H1 (cell line): ENCODE measurements at regions not wholly inside any gene's neighbourhood (a gene's known extent, or its start where the extent isn't known, plus 50 kb on each side); places are given as distances from the start of the nearest gene placed in this dataset.

ENCODE experiments used
- CTCF ChIA-PET: fragments of 300-600 bp; sonication (Branson Sonifier 250); formaldehyde crosslinking; loops from one replicate; lab custom pipeline; 2021; ENCODE audit not compliant: partially characterized antibody; lab: Charles Lee
- POLR2A ChIA-PET: fragments of 300-600 bp; sonication (Branson Sonifier 250); formaldehyde crosslinking; loops from one replicate; lab custom pipeline; 2021; ENCODE audit warnings: inconsistent platforms; ENCODE audit not compliant: partially characterized antibody; lab: Charles Lee
- DNase-seq, 2 experiments: peaks; one replicate each; pipeline versions ENCODE4 v3.0.0 to v3.0.0-alpha.2; 2010 to 2022; ENCODE audit warnings: low spot score in 2 of 2, low read depth in 1 of 2, mixed read lengths in 1 of 2
- FAIRE-seq: peaks from 2 replicates; lab custom pipeline; 2011; peaks lifted over from hg19 to GRCh38; lab: Jason Lieb, UNC
- H2AFZ ChIP-seq: 2 replicates; pipeline ENCODE4 v1.8.1; 2012; ENCODE audit warnings: low read length, inconsistent platforms
- H2AK5ac ChIP-seq: 2 replicates; pipeline ENCODE4 v1.6.1; 2013; ENCODE audit warnings: low read depth, low read length
- H2BK120ac ChIP-seq: replicated peaks from 2 replicates; pipeline ENCODE3; 2013; ENCODE audit warnings: low read depth, low read length, inconsistent platforms
- H2BK12ac ChIP-seq: 2 replicates; pipeline ENCODE4 v1.6.1; 2013; ENCODE audit warnings: low read depth, low read length
- H2BK15ac ChIP-seq: 2 replicates; pipeline ENCODE4 v1.6.1; 2013; ENCODE audit warnings: low read length
- H2BK20ac ChIP-seq: 2 replicates; pipeline ENCODE4 v1.6.1; 2013; ENCODE audit warnings: low read length
- H2BK5ac ChIP-seq: 2 replicates; pipeline ENCODE4 v1.6.1; 2013; ENCODE audit warnings: low read depth, low read length
- H3K14ac ChIP-seq: 2 replicates; pipeline ENCODE4 v1.6.1; 2013; ENCODE audit warnings: inconsistent platforms; ENCODE audit not compliant: insufficient read length
- H3K18ac ChIP-seq: 2 replicates; pipeline ENCODE4 v1.6.1; 2013; ENCODE audit warnings: low read length; ENCODE audit errors: extremely low read depth
- H3K23ac ChIP-seq: 2 replicates; pipeline ENCODE4 v1.6.1; 2013; ENCODE audit warnings: inconsistent platforms; ENCODE audit not compliant: insufficient read length
- H3K23me2 ChIP-seq: 2 replicates; pipeline ENCODE4 v1.6.1; 2013; ENCODE audit warnings: low read depth, low read length
- H3K27ac ChIP-seq: 2 replicates; pipeline ENCODE4 v1.6.1; 2011; ENCODE audit warnings: low read depth, low read length, inconsistent platforms
- H3K27me3 ChIP-seq, 4 experiments: replicated peaks in 1 of 4; 1 replicate in 1 of 4; 2 replicates in 3 of 4; pipeline versions ENCODE4 v1.6.1 to v1.8.1; 2011 to 2013; ENCODE audit warnings: low read length in 3 of 4, mild to moderate bottlenecking in 3 of 4, inconsistent platforms in 2 of 4, mixed read lengths in 2 of 4, moderate library complexity in 1 of 4; ENCODE audit not compliant: control insufficient read depth in 3 of 4, insufficient read depth in 3 of 4; ENCODE audit errors: extremely low read depth in 1 of 4
- H3K36me3 ChIP-seq, 4 experiments: 2 replicates each; pipeline versions ENCODE4 v1.6.1 to v1.8.1; 2011 to 2013; ENCODE audit warnings: mild to moderate bottlenecking in 4 of 4, low read length in 3 of 4, moderate library complexity in 2 of 4, control low read depth in 1 of 4, inconsistent platforms in 1 of 4; ENCODE audit not compliant: insufficient read depth in 4 of 4, control insufficient read depth in 2 of 4
- H3K4ac ChIP-seq: replicated peaks from 2 replicates; pipeline ENCODE3; 2013; ENCODE audit warnings: low read length, low read depth, mixed read lengths, inconsistent platforms; ENCODE audit not compliant: insufficient read length
- H3K4me1 ChIP-seq, 4 experiments: replicated peaks in 1 of 4; 1 replicate in 1 of 4; 2 replicates in 3 of 4; pipeline versions ENCODE4 v1.6.1 to v1.8.1; 2011 to 2013; ENCODE audit warnings: low read length in 3 of 4, inconsistent platforms in 2 of 4, mixed read lengths in 1 of 4; ENCODE audit not compliant: insufficient read depth in 4 of 4, control insufficient read depth in 3 of 4
- H3K4me2 ChIP-seq, 2 experiments: 2 replicates each; pipeline versions ENCODE4 v1.6.1 to v1.8.1; 2011 to 2013; ENCODE audit warnings: low read depth in 2 of 2, low read length in 2 of 2, control low read depth in 1 of 2, inconsistent platforms in 1 of 2, mild to moderate bottlenecking in 1 of 2; ENCODE audit not compliant: insufficient read depth in 1 of 2
- H3K4me3 ChIP-seq, 4 experiments: fragments of 200-600, 300-600 bp in 1 of 4; sonication (generic), shearing (Covaris generic), sonication (Bioruptor Twin) in 1 of 4; 2 replicates each; pipeline versions ENCODE4 v1.5.1 to v1.8.1; 2011 to 2016; ENCODE audit warnings: low read length in 4 of 4, low read depth in 3 of 4, control low read depth in 2 of 4, inconsistent platforms in 2 of 4, mild to moderate bottlenecking in 2 of 4, mixed read lengths in 1 of 4, moderate library complexity in 1 of 4; ENCODE audit not compliant: insufficient read depth in 2 of 4; ENCODE audit errors: extremely low read depth in 1 of 4
- H3K56ac ChIP-seq: replicated peaks from 2 replicates; pipeline ENCODE3; 2013; ENCODE audit warnings: low read depth, mild to moderate bottlenecking, mixed read lengths, low read length, inconsistent platforms; ENCODE audit not compliant: insufficient read length
- H3K79me1 ChIP-seq: 2 replicates; pipeline ENCODE4 v1.6.1; 2013; ENCODE audit warnings: low read depth, low read length, control low read depth
- H3K79me2 ChIP-seq, 2 experiments: 2 replicates each; pipeline versions ENCODE4 v1.6.1 to v1.8.1; 2012 to 2013; ENCODE audit warnings: low read length in 2 of 2, mild to moderate bottlenecking in 2 of 2, inconsistent platforms in 1 of 2; ENCODE audit not compliant: insufficient read depth in 2 of 2, control insufficient read depth in 1 of 2
- H3K9ac ChIP-seq, 4 experiments: replicated peaks in 1 of 4; 1 replicate in 1 of 4; 2 replicates in 3 of 4; pipeline versions ENCODE4 v1.6.1 to v1.8.1; 2011 to 2013; ENCODE audit warnings: low read depth in 3 of 4, low read length in 3 of 4, control low read depth in 2 of 4, mild to moderate bottlenecking in 2 of 4, moderate library complexity in 2 of 4, inconsistent platforms in 1 of 4; ENCODE audit errors: extremely low read depth in 1 of 4
- H3K9me3 ChIP-seq, 2 experiments: 2 replicates each; pipeline versions ENCODE4 v1.6.1 to v1.8.1; 2012 to 2013; ENCODE audit warnings: mild to moderate bottlenecking in 2 of 2, moderate library complexity in 2 of 2, control low read depth in 1 of 2, inconsistent platforms in 1 of 2, low read depth in 1 of 2, low read length in 1 of 2, mixed read lengths in 1 of 2; ENCODE audit not compliant: insufficient read depth in 2 of 2
- H4K20me1 ChIP-seq, 2 experiments: replicated peaks in 1 of 2; 2 replicates each; pipeline versions ENCODE3 to v1.8.1; 2011 to 2013; ENCODE audit warnings: inconsistent platforms in 2 of 2, low read length in 2 of 2, mild to moderate bottlenecking in 1 of 2; ENCODE audit not compliant: insufficient read depth in 2 of 2, control insufficient read depth in 1 of 2
- H4K5ac ChIP-seq: 2 replicates; pipeline ENCODE4 v1.6.1; 2013; ENCODE audit warnings: low read length, low read depth, mixed read lengths, inconsistent platforms; ENCODE audit not compliant: insufficient read length
- H4K8ac ChIP-seq: 2 replicates; pipeline ENCODE4 v1.8.0; 2013; ENCODE audit warnings: mild to moderate bottlenecking, moderate library complexity, low read length, inconsistent platforms; ENCODE audit not compliant: insufficient read depth; ENCODE audit errors: extremely low read depth
- H4K91ac ChIP-seq: replicated peaks from 2 replicates; pipeline ENCODE3; 2013; ENCODE audit warnings: low read length, mixed read lengths, inconsistent platforms; ENCODE audit not compliant: insufficient read length
- CBX5 ChIP-seq: fragments of 300-800, 300-1000 bp; sonication (generic); IDR thresholded peaks from 2 replicates; pipeline ENCODE4 v1.7.1; 2016; ENCODE audit warnings: antibody characterized with exemption, low read length, low read depth
- CBX8 ChIP-seq: fragments of 300-800, 300-1000 bp; sonication (generic); IDR thresholded peaks from 2 replicates; pipeline ENCODE4 v1.7.1; 2016; ENCODE audit warnings: low read depth, low read length, borderline replicate concordance
- CREB1 ChIP-seq: IDR thresholded peaks from 2 replicates; pipeline ENCODE4 v1.6.1; 2012; ENCODE audit warnings: inconsistent platforms
- CTBP2 ChIP-seq: IDR thresholded peaks from 2 replicates; pipeline ENCODE4 v1.7.0; 2011; ENCODE audit warnings: borderline replicate concordance, mild to moderate bottlenecking, moderate library complexity, mixed read lengths, low read length; ENCODE audit not compliant: insufficient read depth, insufficient read length
- HDAC6 ChIP-seq: IDR thresholded peaks from one replicate; pipeline ENCODE4 v1.7.1; 2012; ENCODE audit warnings: low read depth, mild to moderate bottlenecking, inconsistent platforms, low read length, moderate library complexity
- KDM5A ChIP-seq: fragments of 200-600 bp; IDR thresholded peaks from 2 replicates; pipeline ENCODE4 v1.7.1; 2012; ENCODE audit warnings: mild to moderate bottlenecking, low read length, inconsistent platforms, mixed read lengths
- NANOG ChIP-seq: IDR thresholded peaks from 2 replicates; pipeline ENCODE4 v1.6.1; 2011; ENCODE audit warnings: low read length, low read depth, mild to moderate bottlenecking, inconsistent platforms; ENCODE audit not compliant: insufficient read depth, poor library complexity, severe bottlenecking
- NRF1 ChIP-seq: IDR thresholded peaks from 2 replicates; pipeline ENCODE4 v1.6.1; 2011; ENCODE audit warnings: mild to moderate bottlenecking, low read depth, low read length, improper control_type of control experiment
- PHF8 ChIP-seq: fragments of 200-600 bp; sonication (generic); conservative IDR thresholded peaks from 2 replicates; pipeline ENCODE4 v1.7.1; 2012; ENCODE audit warnings: low read depth, mild to moderate bottlenecking, inconsistent platforms, low read length, moderate library complexity
- SIN3A ChIP-seq, 2 experiments: IDR thresholded peaks in 1 of 2; conservative IDR thresholded peaks in 1 of 2; 2 replicates each; pipeline ENCODE4 v1.6.1; 2011 to 2012; ENCODE audit warnings: low read length in 2 of 2, improper control_type of control experiment in 1 of 2, low read depth in 1 of 2, mild to moderate bottlenecking in 1 of 2
- SUZ12 ChIP-seq: fragments of 200-600 bp; sonication (generic); IDR thresholded peaks from 2 replicates; pipeline ENCODE4 v1.6.1; 2012; ENCODE audit warnings: mild to moderate bottlenecking, inconsistent platforms, low read length, moderate library complexity, mixed read lengths
- TAF7 ChIP-seq: optimal IDR thresholded peaks from 2 replicates; pipeline ENCODE3; 2011; ENCODE audit warnings: low read depth, mild to moderate bottlenecking, inconsistent platforms, low read length, moderate library complexity, borderline replicate concordance
- TBP ChIP-seq: IDR thresholded peaks from 2 replicates; pipeline ENCODE4 v1.6.1; 2011; ENCODE audit warnings: low read depth, low read length, improper control_type of control experiment
- TEAD4 ChIP-seq: IDR thresholded peaks from 2 replicates; pipeline ENCODE4 v1.6.1; 2012; ENCODE audit warnings: low read depth, low read length, inconsistent platforms, mixed read lengths
- WGBS, 2 experiments: shearing (Covaris generic) in 1 of 2; methylation state at CpG; one replicate each; pipeline versions ENCODE4 v1.1.6 to v1.1.7; 2013 to 2015; ENCODE audit warnings: low lambda C conversion rate in 2 of 2, mixed read lengths in 2 of 2, inconsistent platforms in 1 of 2, low coverage in 1 of 2, missing lambda C conversion rate in 1 of 2; ENCODE audit not compliant: insufficient replicate concordance in 2 of 2, insufficient coverage in 1 of 2, insufficient read length in 1 of 2; ENCODE audit errors: extremely low coverage in 1 of 2, missing lambda C conversion rate in 1 of 2; 5-methylcytosine and 5-hydroxymethylcytosine counted together

DNA sequence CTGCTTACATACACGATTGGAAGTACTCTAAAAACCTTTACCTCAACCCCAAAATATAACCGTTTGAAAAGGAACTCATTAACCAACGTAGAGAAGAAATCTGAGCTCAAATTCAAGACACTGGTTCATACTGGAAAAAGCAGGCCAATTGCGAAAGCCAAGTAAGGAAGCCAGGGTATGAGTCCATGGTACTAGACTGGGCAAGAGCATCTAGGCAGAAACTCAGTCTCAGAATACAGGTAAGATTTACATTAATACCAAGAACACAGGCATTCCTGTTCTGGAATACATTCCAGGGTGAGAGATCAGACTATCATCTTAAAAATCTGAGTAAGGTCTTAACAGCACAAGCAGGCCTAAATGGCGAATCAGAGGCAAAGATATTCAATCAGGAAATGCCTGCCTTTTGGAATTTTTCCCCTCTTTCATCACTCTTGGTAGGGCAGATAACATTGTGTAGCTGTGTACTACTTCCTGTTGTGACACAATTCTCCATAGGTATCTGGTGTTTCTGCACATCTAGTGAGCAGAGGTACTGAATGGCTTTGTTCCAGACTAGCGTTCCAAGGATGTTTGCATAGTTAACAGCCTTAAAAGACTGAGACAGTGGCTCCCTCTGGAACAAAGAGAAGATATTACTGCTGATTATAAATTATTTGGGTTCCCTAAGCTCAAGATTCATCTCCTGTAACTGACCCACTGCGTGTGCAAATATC is 311.3 kb downstream of the PCDH19 start:
- Histone ChIP-seq H3K36me3 (no peaks in the 10 kb centered on the region), H3K23me2 (no peaks in the 10 kb centered on the region), H3K23ac (no peak overlapping the region), H3K4ac (no peak overlapping the region), H4K20me1 (no peaks in the 10 kb centered on the region), H2BK5ac (no peak overlapping the region), H2BK15ac (no peak overlapping the region), H4K5ac (no peak overlapping the region), H3K9me3 (no peaks in the 10 kb centered on the region), H3K56ac (no peak overlapping the region), H3K4me2 (no peak overlapping the region), H3K79me2 (no peaks in the 10 kb centered on the region), H3K27ac (no peak overlapping the region), H3K4me3 (no peak overlapping the region), H3K27me3 (no peaks in the 10 kb centered on the region), H2BK120ac (no peak overlapping the region), H4K8ac (no peak overlapping the region), H2BK12ac (no peak overlapping the region), H4K91ac (no peak overlapping the region), H3K79me1 (no peaks in the 10 kb centered on the region), H3K14ac (no peak overlapping the region), H3K18ac (no peak overlapping the region), H3K9ac (no peak overlapping the region), H2BK20ac (no peak overlapping the region), H2AFZ (no peak overlapping the region), H2AK5ac (no peak overlapping the region), H3K4me1 (no peaks in the 10 kb centered on the region)
- DNase-seq (no peak), FAIRE-seq (no peak)
- WGBS, 2 experiments, result 87% methylated on average over 5 of the region's 7 CpGs; no CpG with 5 or more reads in 1 of the 2 experiments
- ChIA-PET POLR2A (no interaction called here), CTCF (interaction anchor here (0.7 kb wide), 1 partner anchor 599 kb away, joined by 3 read pairs; no protein-coding TSS in a partner anchor)
- TF ChIP-seq CREB1 (no peak), PHF8 (no peak), TEAD4 (no peak), TBP (no peak), HDAC6 (no peak), CBX8 (no peak), SUZ12 (no peak), SIN3A (conservative IDR thresholded peaks at IDR 0.05 in 1 of 2, IDR thresholded peaks at IDR 0.05 in 1 of 2; ENCODE audit: low read depth in 1 of 2, low read length in 2 of 2) (no peak), NRF1 (no peak), CTBP2 (no peak), TAF7 (no peak), CBX5 (no peak), NANOG (no peak), KDM5A (no peak)
